Epidermal melanocyte (primary cell): ENCODE measurements at regions not wholly inside any gene's neighbourhood (a gene's known extent, or its start where the extent isn't known, plus 50 kb on each side); places are given as distances from the start of the nearest gene placed in this dataset.
"Not testable (repeated sequence)": the region's sequence is repeated elsewhere in the genome, so short reads cannot be mapped to it uniquely, and the experiment has no call there.

ENCODE experiments used
- DNase-seq: peaks from one replicate; pipeline ENCODE4 v3.0.0; 2011; ENCODE audit warnings: low spot score; ENCODE audit not compliant: insufficient read length

DNA sequence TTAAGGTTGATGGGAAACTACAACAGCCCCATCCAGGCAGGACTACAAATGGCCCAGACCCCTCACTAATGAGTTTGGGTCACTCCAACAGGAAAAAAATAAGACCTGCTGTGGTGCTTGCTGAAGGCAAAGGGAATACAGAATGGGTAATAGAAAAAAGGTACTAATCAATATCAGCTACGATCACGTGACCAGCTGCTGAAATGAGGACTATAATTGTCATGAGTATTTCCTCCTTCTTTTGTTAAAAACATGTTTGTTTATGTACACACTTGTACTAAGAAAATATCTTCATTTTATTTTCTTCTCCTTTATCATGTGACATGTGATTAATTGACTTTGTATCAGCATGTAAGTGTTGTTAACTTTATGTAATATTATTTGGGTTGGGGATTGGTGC, 199.9 kb downstream of the GJA1 start:
- DNase-seq: no peak

DNA sequence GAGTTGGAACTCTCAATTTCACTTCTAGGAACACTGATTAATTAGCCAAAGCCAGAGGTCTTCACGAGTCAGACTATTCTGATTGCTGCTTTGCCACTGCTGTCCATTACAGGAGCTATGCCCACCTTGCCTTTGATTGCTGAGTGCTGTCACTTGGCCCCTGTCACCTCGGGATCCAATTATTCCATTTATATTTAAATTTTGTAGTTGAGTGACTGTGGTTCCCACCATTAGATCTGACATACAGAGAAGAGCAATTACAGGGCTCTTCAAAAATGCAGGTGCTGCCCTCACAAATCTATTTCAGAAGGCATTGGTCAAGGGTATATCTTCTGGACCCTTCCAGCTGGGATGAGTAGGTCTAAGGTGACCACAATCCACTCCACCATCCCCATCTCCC, 200.8 kb downstream of the GJA1 start:
- DNase-seq: not testable (repeated sequence)

DNA sequence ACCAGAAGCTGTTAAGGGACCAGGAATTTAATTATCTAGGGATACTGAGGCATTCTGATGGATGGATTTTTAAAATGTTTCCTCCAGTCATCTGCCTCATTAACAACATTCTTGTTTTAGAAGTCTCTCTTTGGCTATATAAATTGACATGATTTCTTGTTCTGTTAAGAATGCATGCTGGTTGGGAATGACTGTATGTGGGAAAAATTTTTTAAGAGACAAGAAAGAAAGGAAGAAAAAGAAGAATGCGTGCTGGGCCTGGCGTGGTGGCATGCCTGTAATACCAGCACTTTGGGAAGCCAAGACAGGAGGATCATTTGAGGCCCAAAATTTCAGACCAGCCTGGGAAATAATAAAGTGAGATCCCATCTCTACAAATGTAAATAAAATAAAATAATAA, 203.6 kb downstream of the GJA1 start:
- no peak for DNase-seq

DNA sequence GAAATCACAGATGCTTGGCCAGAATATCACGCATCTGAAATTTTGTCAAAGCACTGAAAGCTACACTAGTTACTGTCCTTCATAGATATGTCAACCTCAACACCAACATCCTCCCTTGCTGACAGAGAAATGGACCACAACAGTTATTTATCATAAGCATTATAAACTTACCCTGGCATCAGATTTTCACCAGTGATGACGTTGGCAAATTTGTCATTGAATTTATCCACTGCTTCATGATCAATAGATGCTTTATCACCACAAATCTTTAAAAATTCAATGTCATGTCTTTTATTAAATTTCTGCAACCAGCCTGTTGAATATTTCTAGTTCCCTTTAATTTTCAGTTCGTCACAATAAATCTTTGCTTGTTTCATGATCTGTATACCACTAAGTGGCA, 205.7 kb downstream of the GJA1 start:
- no peak for DNase-seq

DNA sequence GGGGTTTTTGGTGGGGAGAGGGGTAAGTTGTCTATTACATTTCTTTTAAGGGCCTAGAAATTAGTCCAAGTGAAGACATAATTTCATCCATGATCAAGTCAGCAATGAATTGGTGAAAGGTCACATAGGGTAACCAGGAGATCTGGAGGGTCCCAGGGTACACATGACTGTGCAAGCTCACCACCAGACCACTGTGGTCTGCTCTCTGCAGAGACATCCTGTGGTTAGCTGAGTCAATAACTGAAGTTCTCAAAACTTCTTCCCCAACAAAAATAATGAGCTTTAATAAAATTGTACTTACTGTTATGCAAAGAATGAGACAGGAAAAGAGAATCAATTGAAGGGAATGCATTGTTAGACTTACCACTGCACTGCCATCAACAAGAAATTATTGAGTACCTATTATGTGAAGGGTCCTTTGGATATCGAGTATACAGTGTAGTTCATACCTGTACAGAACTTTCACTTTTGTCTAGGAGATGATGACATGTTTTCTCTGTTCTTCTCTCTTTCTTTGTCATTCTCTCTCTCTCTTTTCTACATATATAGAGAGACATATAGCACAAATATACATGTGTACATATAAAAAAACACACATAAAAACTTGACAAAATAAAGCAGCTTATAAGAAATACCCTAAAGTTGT, 209.8 kb downstream of the GJA1 start:
- DNase-seq: no peak

DNA sequence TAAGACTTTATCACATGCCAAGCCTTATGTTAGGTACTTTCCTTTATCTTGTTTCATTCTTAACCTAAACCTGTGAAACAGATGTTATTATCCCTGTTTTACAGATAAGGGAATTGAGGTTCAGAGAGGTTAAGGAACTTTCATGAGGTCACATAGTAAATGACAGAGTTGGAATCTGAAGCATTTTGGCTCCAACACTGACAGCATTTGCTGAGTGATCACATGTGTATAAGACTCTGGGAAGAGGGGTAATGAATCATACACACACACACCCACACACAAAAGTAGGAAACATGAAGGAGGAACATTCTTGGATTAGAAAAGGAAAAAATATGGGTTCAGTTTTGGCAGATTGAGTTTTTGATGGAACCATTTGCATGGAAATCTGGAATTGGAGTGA, 212.5 kb downstream of the GJA1 start:
- DNase-seq: no peak

DNA sequence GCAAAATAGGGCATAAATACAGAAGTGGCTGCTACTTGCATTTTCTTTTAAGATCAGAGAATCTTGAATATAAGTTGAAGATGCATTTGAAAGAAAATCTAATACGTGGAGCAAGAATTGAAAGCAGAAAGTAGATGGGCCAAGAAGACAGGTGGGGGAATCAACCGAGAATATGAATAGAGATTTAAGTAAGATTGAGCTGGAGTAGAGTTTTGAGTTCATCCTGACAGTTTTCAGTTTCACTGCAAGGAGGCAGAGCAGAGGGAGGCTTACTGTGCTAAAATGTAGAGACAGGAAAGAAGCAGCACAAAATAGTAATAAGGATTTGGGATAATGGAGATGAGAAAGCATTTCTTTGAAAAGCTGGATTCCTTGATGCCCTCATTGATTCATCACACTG, 214.5 kb downstream of the GJA1 start:
- no peak for DNase-seq

DNA sequence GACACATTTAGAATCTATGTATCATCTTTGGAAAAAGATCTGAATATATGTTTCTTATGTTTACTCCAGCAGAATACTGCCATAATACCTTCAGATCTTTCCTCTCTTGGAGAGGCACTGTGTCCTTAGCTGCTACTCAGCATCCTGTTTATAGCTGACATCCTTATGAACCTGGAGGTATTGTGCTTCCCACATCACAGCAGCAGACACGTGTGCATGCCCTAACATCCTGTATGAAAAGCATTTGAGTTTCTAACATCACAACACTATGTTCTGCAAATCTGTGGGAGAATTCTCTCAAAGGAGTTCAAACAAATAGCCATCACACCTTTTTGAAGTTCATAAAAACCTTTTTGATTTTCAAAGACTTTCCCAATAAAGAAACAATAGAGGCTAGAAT, 216.0 kb downstream of the GJA1 start:
- DNase-seq: no peak

DNA sequence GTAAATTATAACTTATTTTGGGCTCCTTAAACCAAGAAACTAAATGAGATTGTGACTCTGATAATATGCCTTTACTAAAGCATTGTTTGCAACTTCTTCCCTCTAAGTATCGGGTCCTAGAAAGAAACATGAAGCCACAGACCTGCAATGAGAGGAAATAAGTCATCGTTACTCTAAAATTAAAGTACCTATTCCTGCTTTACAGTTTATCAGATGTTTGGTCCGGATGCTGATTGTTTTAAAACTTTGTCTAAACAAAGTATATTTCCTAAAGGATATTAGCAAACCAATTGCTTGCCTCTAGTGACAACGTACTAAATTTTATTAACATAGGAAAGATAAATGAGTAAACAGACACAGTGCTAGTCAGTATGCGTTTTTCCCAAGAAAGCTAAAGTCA, 216.8 kb downstream of the GJA1 start:
- no peak for DNase-seq

DNA sequence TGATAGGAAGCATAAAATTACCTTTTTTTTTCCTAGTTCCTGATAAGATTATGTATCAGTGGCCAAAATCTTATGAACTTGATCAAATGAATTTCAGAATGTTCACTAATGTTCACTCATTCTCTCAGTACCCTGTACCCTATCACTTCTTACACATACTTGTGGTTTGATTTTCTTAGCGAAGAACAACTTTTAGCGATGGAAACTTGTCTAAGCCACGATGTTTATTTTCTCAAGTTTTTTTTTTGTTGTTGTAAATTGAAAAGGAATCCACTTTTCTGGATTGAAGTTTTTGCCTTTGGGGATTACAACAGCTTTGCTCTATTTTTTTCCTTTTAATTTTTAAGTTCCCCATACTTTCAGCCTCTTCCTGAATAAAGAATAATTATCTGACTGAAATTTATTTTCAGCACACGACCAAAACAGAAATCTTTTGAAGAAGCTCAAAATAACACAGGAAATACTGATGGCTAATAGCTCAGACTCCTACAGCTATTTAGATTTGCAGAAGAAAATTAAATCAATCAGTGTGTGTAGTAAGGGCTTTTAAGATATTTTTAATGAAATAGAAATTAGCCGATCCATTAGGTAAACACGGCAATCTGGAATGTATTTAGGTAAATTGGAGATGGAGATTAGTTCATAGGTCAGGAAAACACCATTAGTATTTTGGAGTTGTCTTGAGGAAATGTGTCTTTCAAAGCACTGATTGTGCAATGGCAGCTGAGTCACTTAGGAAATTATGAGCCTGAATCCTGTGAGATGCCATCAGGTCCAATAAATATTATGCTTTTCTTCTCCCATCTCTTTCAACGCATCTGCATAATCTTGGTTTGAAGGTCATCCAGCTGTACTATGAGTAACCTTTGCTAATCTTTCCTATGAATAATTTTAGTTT, 217.5 kb downstream of the GJA1 start:
- DNase-seq: no peak

DNA sequence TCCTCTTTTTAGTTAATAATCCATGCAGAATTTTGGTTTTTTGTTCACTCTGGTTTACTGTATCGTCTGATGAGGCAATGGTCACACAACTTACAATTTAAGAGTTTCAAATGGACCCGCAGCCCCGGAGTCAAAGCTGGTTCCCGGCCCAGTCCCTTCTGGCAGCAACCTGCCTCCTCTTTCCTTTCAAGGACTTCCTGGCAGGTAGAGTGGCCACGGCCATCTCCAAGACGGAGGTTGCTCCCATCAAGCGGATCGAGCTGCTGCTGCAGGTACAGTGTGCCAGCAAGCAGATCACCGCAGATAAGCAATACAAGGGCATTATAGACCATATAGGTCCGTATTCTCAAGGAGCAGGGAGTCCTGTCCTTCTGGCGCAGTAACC, 218.2 kb downstream of the GJA1 start:
- DNase-seq: no peak

DNA sequence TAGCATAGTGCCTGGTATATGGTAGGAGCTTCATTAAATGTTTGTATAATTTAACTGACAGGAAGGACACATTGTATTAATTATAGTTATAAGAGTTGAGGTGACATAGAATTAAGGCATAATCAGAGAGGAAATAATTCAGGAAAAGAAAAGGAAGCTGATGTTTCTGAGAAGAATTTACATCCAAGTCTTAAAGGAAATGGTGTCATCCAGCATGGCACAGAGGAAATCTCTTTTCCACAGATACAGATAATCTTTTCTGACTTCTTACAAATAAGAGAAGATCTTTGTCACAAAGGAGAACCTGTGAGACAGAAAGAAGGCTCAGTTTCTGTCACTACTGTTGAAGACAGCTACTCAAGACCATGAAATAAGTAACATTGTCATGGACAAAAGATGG, 222.5 kb downstream of the GJA1 start:
- no peak for DNase-seq

DNA sequence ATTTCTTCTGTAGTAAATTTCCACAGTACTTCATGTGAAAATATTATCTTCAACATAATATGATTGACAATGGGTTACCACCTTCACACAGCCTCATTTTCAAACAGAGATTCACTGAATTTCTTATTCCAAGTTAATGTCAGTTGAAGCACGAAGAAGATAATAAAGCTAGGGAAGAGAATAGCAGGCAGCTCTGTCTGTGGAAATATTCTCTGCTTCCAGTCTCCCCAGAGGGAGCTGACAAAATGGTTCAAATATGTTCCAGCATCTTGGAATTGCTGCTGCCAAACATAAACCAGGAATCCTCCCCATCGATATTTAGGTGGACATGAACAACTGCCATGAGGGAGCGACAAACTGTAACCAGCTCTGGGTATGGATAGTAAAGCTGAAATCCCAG, 224.8 kb downstream of the GJA1 start:
- DNase-seq: no peak

DNA sequence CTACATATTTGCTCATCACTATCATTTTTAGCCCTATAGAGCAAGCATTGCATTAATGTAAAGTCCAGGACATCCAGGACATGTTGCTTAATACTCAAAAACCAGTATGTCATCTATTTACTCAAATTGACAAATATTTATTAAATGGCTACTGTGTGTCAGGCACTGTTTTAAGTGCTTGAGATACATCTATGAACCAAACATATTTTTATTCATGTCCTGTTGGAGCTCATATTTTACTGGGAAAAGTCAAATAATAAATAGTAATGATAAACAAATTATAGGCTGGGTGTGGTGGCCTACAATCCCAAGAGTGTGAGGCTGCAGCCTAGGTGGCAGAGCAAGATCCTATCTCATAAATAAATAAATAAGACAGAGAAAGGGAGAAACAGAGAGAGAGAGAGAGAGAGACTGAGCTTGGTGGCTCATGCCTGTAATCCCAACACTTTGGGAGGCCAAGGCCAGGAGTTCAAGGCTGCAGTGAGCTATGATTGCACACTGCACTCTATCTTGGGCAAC, 227.9 kb downstream of the GJA1 start:
- DNase-seq: no peak

DNA sequence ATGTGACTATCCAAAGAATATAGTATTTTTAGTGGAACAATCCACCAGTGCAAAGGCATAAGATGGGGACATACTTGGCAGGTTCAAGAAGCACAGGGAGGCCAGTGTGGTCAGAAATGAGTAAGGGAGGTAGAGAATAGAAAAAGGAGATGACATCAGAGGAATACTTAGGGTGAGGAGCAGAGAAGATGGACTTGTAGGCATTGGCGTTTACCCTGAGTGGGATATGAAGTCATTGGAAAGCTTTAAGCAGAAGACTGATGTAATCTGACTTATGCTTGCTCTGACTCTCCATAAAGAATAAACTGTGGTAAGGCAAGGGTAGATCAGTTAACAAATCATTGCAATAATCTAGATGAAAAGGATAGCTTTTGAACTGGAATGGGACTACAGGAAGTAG, 228.7 kb downstream of the GJA1 start:
- no peak for DNase-seq

DNA sequence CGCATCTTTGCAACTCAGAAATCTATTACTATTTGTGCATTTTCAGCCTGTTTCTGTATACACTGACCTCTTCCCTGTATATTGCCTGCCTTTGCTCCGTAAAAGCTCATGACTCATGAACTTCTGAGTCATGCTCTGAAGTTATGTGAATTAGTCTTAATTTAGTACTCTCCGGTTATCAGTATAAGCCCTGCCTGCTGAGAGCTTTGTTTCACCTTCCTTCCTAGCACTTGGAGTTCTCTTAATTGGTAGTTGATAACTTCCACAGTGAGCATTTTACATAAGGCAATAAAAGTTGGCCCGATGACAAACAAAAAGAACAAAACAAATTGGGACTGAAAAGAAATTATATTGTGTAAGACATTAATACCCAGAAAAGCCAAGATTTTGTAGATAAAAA, 231.4 kb downstream of the GJA1 start:
- DNase-seq: no peak

DNA sequence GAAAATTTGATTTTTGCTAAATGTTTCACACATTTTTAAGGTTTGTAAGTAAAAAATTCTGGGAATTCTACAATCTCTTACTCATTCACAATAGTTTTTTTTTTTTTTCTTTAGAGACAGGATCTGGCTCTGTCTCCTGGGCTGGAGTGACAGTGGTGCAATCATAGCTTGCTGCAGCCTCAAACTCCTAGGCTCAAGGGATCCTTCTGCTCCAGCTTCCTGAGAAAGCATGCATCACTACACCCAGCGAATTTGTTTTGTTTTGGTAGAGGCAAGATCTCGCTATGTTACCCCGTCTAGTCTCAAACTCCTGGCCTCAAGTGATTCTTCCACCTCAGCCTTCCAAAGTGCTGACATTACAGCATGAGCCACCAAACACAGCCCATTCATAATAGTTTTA, 232.8 kb downstream of the GJA1 start:
- DNase-seq: no peak

DNA sequence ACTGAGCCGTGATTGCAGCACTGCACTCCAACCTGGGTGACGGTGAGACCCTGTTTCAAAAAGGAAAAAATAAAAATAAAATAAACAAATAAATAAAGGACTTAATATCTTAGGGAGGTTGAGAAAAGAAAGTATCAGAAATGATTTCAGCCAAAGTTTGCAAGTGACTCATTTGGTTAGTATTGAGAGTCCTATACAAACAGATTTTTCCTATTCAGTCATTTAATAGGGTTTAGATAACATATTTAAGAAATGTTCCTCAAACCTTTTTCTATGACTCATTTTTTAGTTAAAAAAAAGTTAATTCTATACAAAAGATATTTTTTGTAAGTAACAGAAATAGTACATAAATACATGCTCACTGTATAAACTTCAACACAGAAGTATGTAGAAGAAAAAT, 235.1 kb downstream of the GJA1 start:
- no peak for DNase-seq

DNA sequence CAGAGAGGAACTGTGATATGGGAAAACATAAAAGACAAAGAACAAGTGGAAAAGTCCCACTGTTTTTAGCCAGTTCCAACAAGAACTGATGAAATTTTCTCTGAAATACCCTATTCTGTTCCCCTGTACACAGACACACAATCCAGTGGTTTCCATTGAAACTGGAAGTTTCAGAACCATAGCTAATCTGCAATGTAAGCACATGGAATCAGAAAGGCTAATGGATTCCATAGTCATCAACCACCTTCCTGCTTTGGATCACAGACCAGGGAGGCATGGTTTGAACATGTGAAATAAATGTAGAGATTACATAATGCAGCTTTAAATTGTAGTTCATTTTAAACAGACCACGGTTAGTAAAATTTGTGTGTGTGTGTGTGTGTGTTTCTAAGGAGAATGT, 242.1 kb downstream of the GJA1 start:
- no peak for DNase-seq

DNA sequence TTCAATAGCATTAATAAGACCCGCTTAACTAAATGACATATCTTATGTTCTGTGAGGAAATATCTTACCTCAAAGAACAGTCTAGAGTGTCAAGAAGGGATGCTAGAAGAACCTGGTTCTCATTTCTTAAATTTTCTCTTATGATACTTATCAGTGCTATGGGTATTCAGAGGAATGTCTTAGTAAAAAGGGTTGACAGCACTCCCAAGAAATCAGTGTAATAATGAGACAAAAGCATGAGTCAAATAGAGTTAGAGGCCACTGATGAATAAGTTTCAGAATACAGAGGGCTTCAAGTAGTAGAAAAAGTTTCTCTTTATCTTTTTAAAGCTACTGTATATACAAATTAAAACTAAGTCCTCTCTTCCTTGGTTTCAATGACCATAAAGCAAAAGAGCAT, 242.8 kb downstream of the GJA1 start:
- DNase-seq: no peak

DNA sequence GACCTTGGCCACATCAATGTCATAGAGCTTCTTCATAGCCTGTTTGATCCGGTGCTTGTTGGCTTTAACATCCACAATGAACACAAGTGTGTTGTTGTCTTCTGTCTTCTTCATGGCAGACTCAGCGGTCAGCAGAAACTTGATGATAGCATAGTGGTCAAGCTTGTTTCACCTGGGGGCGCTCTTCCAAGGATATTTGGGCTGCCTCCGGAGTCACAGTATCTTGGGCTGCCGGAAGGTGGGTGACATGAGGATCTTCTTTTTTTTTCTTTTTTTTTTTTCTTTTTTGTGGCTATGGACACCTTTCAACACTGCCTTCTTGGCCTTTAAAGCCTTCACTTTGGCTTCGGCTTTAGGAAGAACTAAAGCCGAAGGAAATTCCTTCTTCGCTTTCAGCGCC, 244.6 kb downstream of the GJA1 start:
- DNase-seq: no peak

DNA sequence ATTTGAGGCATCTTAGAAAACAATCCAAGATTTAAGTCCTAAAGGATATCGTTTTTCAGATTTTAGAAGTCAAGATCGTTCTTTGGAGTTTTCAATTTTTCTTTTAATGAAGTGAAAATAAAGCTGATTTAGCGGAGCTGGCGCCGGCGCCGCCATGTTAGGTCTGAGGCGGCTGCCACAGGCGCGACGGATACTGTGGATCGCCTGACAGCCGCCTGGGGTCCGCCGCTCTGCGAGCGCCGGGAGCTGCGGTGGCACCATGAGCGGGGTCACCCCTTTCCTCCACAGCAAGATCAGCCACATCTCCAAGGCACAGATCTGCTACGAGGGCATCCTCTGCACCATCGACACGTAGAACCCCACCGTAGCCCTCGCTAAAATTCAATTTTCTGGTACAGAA, 247.2 kb downstream of the GJA1 start:
- no peak for DNase-seq

DNA sequence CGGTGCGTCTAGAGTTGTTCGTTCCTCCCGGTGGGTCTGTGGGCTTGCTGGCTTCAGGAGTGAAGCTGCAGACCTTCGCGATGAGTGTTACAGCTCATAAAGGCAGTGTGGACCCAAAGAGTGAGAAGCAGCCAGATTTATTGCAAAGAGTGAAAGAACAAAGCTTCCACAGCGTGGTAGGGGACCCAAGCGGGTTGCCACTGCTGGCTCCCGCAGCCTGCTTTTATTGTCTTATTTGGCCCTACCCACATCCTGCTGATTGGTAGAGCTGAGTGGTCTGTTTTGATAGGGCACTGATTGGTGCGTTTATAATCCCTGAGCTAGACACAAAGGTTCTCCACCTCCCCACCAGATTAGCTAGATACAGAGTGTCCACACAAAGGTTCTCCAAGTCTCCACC, 250.4 kb downstream of the GJA1 start:
- not testable (repeated sequence) for DNase-seq
